Effector memory CD8-positive, alpha-beta T cell (primary cell): ENCODE measurements at regions not wholly inside any gene's neighbourhood (a gene's known extent, or its start where the extent isn't known, plus 50 kb on each side); places are given as distances from the start of the nearest gene placed in this dataset.

Experiments
- ATAC-seq: fragments of 150-1000 bp; cut with Tn5 transposase; replicated peaks from 2 replicates; pipeline ENCODE4 v1.10.0; 2021; ENCODE audit warnings: mild to moderate bottlenecking, moderate library complexity
- DNase-seq, 3 experiments: peaks; one replicate each; pipeline ENCODE4 v3.0.0; 2021
- H3K27ac Mint-ChIP-seq, 2 donors: one replicate each; pipeline ENCODE4 v1.8.0; 2022; ENCODE audit warnings: mild to moderate bottlenecking in 2 of 2, mixed read lengths in 2 of 2, moderate library complexity in 2 of 2
- H3K27me3 Mint-ChIP-seq, 2 donors: one replicate each; pipeline ENCODE4 v1.8.0; 2022; ENCODE audit warnings: mixed read lengths in 2 of 2
- H3K36me3 Mint-ChIP-seq: one replicate; pipeline ENCODE4 v1.8.0; 2022; ENCODE audit warnings: mild to moderate bottlenecking, moderate library complexity, mixed read lengths; ENCODE audit not compliant: insufficient read depth
- H3K4me1 Mint-ChIP-seq, 2 donors: one replicate each; pipeline ENCODE4 v1.8.0; 2022; ENCODE audit warnings: low read depth in 2 of 2, mixed read lengths in 2 of 2
- H3K4me3 Mint-ChIP-seq, 2 donors: one replicate each; pipeline ENCODE4 v1.8.0; 2022; ENCODE audit warnings: mild to moderate bottlenecking in 2 of 2, mixed read lengths in 2 of 2, moderate library complexity in 2 of 2
- H3K9me3 Mint-ChIP-seq, 2 donors: one replicate each; pipeline ENCODE4 v1.8.0; 2022; ENCODE audit warnings: mixed read lengths in 2 of 2

- no peak for ATAC-seq
- Mint-ChIP-seq H3K27me3 (peaks cover 32 to 69% of the 10 kb centered on the region in 2 donors), H3K4me1 (no peaks in the 10 kb centered on the region), H3K4me3 (no peak overlapping the region), H3K9me3 (no peaks in the 10 kb centered on the region), H3K27ac (no peak overlapping the region), H3K36me3 (peaks cover 3% of the 10 kb centered on the region)
- DNase-seq, result no peak
These were observed 57.3 kb upstream of the CPLX2 start for GRCh38 chr5:175813943-175814630.

- Mint-ChIP-seq H3K36me3 (peaks cover 3% of the 10 kb centered on the region), H3K4me3 (no peak overlapping the region), H3K9me3 (no peaks in the 10 kb centered on the region), H3K27ac (no peak overlapping the region), H3K27me3 (peaks cover 27 to 68% of the 10 kb centered on the region in 2 donors), H3K4me1 (no peaks in the 10 kb centered on the region)
- DNase-seq (no peak), ATAC-seq (no peak)
These were observed 56.7 kb upstream of the CPLX2 start for GRCh38 chr5:175814691-175815090.

DNA sequence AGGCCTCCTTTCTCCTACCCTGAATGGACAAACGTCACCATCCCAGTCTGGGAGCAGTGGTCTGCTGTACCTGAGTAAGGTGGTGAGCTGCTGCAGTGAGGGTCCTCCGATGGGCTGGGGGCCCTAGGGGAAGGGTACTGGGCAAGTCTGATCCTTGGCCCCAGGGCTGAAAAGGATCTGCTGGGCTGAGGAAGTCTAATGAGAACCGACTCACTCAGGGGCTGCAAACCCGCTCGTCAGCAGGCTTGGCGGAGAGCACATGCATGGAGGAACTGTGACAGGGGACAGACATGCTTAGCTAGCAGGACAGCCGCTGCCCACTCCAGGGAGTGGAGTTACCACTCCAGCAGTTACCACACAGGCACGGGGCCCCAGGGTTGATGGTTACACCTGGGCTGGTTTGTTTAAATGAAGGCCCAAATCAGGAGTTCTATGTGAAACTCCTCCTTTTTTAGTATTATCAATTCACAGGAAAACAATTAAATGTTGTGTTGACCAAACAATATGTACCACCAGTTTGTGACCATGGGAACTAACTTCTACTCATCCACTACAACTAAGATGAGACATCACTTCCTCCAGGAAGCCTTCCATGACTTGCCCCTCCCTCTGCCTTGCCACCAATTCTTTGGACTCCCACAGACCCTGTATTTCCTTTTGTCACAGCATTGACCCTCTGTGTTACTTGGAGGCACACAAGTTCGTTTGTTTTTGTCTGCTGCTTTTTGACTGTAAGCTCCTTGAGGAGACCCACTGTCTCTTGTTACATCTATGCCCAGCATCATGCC lies 56.1 kb upstream of the CPLX2 start:
- peaks cover 29 to 68% of the 10 kb centered on the region in 2 donors for H3K27me3 Mint-ChIP-seq
- no peaks in the 10 kb centered on the region for H3K9me3 Mint-ChIP-seq
- peaks cover 3% of the 10 kb centered on the region for H3K36me3 Mint-ChIP-seq
- ATAC-seq (no peak), DNase-seq (no peak)
- H3K4me3 Mint-ChIP-seq, result no peak overlapping the region
- H3K27ac Mint-ChIP-seq, result no peak overlapping the region
- H3K4me1 Mint-ChIP-seq, result no peaks in the 10 kb centered on the region

- no peaks in the 10 kb centered on the region for H3K9me3 Mint-ChIP-seq
- H3K27ac Mint-ChIP-seq, result no peak overlapping the region
- peaks cover 3% of the 10 kb centered on the region for H3K36me3 Mint-ChIP-seq
- H3K4me3 Mint-ChIP-seq, result no peak overlapping the region
- H3K27me3 Mint-ChIP-seq, result peaks cover 40 to 72% of the 10 kb centered on the region in 2 donors
- no peak for DNase-seq
- no peaks in the 10 kb centered on the region for H3K4me1 Mint-ChIP-seq
- ATAC-seq, result no peak
These were observed 55.0 kb upstream of the CPLX2 start for GRCh38 chr5:175816348-175816747.

DNA sequence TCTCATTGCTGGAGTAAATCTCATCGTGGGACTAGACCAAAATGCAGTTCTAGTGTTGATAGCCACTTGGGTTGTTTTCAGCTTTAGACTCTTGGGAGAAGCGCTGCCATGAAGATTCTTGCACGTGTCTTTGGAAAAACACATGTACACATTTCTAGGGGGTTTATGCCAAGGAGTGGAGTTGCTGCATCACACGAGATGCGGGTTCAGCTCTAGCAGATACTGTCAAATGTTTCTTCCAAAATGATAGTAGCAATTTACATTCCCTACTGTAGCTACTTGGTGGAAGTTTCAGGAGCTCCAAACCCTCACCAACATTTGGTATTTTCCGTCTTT lies 52.3 kb upstream of the CPLX2 start:
- DNase-seq (no peak), ATAC-seq (no peak)
- peaks cover 54 to 76% of the 10 kb centered on the region in 2 donors for H3K27me3 Mint-ChIP-seq
- H3K4me3 Mint-ChIP-seq, result no peak overlapping the region
- H3K4me1 Mint-ChIP-seq, result peaks cover 0 to 5% of the 10 kb centered on the region in 2 donors
- no peak overlapping the region for H3K27ac Mint-ChIP-seq
- peaks cover 3% of the 10 kb centered on the region for H3K36me3 Mint-ChIP-seq
- H3K9me3 Mint-ChIP-seq, result no peaks in the 10 kb centered on the region

DNA sequence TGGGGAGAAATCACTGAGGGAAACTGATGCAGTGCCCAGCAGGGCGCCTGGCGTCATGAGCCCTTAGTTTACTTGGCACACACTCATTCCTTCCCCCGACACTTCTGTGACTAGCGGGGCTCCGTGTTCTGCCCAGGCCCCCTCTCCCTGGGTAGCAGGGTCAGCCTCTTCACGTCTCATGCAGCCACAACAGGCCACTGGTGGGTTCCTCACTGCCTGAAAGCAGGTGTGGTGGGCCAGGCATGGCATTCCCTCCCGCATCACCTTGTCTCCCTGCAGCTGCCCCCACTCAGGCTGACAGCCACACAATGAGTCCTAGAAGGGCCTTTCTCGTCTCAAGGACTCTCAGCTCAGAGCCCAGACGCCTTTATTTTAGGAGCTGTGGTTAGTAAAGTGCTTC lies 51.1 kb upstream of the CPLX2 start:
- no peak overlapping the region for H3K27ac Mint-ChIP-seq
- peaks cover 3% of the 10 kb centered on the region for H3K36me3 Mint-ChIP-seq
- ATAC-seq (no peak), DNase-seq (no peak)
- peaks cover 0 to 5% of the 10 kb centered on the region in 2 donors for H3K4me1 Mint-ChIP-seq
- no peaks in the 10 kb centered on the region for H3K9me3 Mint-ChIP-seq
- no peak overlapping the region for H3K4me3 Mint-ChIP-seq
- H3K27me3 Mint-ChIP-seq, result peaks cover 54 to 66% of the 10 kb centered on the region in 2 donors
